IMR-90 (cell line): ENCODE measurements at regions not wholly inside any gene's neighbourhood (a gene's known extent, or its start where the extent isn't known, plus 50 kb on each side); places are given as distances from the start of the nearest gene placed in this dataset.

Source experiments
- ATAC-seq: fragments of 200-7000 bp; cut with Tn5 transposase; 2 replicates; pipeline ENCODE4 v1.9.1; 2020; ENCODE audit warnings: low read depth, mild to moderate bottlenecking, moderate library complexity
- BruUV-seq: library from RNA; stranded (reverse); fragments of 400-500 nt; replicated peaks from 2 replicates; lab custom pipeline; 2021; lab: Mats Ljungman, UMichigan
- CTCF ChIA-PET: fragments of 300-600 bp; formaldehyde crosslinking; extraction: SDS; loops from one replicate; lab custom pipeline; 2021; ENCODE audit warnings: antibody characterized with exemption; lab: Yijun Ruan, JAX
- POLR2A ChIA-PET: fragments of 300-600 bp; sonication (Branson Sonifier 250); formaldehyde crosslinking; loops from one replicate; lab custom pipeline; 2022; ENCODE audit warnings: antibody characterized with exemption; ENCODE audit not compliant: unreplicated experiment; lab: Charles Lee
- DNase-seq: peaks from one replicate; pipeline ENCODE4 v3.0.0; 2013
- H2AFZ ChIP-seq: replicated peaks from 2 replicates; pipeline ENCODE3; 2013; ENCODE audit warnings: low read length, mild to moderate bottlenecking; ENCODE audit not compliant: poor library complexity
- H2AK5ac ChIP-seq: 2 replicates; pipeline ENCODE4 v1.6.1; 2013; ENCODE audit warnings: low read depth, low read length, inconsistent platforms
- H2AK9ac ChIP-seq: replicated peaks from 2 replicates; pipeline ENCODE3; 2013; ENCODE audit warnings: mild to moderate bottlenecking, low read depth, low read length, moderate library complexity; ENCODE audit not compliant: poor library complexity
- H2BK120ac ChIP-seq: 2 replicates; pipeline ENCODE4 v1.6.1; 2013; ENCODE audit warnings: low read depth, low read length, inconsistent platforms
- H2BK15ac ChIP-seq: 3 replicates; pipeline ENCODE4 v1.6.1; 2013; ENCODE audit warnings: low read depth, low read length, inconsistent platforms
- H2BK20ac ChIP-seq: 2 replicates; pipeline ENCODE4 v1.6.1; 2013; ENCODE audit warnings: low read depth, mild to moderate bottlenecking, inconsistent platforms, low read length, moderate library complexity
- H2BK5ac ChIP-seq: 2 replicates; pipeline ENCODE4 v1.6.1; 2013; ENCODE audit warnings: mild to moderate bottlenecking, low read depth, low read length, inconsistent platforms; ENCODE audit not compliant: poor library complexity, severe bottlenecking
- H3K14ac ChIP-seq: replicated peaks from 2 replicates; pipeline ENCODE4 v1.6.1; 2013; ENCODE audit warnings: low read depth, low read length, inconsistent platforms
- H3K18ac ChIP-seq: 2 replicates; pipeline ENCODE4 v1.6.1; 2013; ENCODE audit warnings: low read depth, low read length, control low read depth
- H3K23ac ChIP-seq: 2 replicates; pipeline ENCODE4 v1.6.1; 2013; ENCODE audit warnings: low read depth, low read length, inconsistent platforms
- H3K27ac ChIP-seq: 2 replicates; pipeline ENCODE4 v1.5.1; 2013; ENCODE audit warnings: mild to moderate bottlenecking, control low read depth, low read length; ENCODE audit not compliant: insufficient read depth
- H3K27me3 ChIP-seq: 2 replicates; pipeline ENCODE4 v1.6.1; 2013; ENCODE audit warnings: low read length; ENCODE audit not compliant: control insufficient read depth, insufficient read depth
- H3K36me3 ChIP-seq: 2 replicates; pipeline ENCODE4 v1.6.1; 2013; ENCODE audit warnings: low read length, mixed read lengths; ENCODE audit not compliant: control insufficient read depth, insufficient read depth
- H3K4ac ChIP-seq: 2 replicates; pipeline ENCODE4 v1.6.1; 2013; ENCODE audit warnings: low read depth, low read length, inconsistent platforms
- H3K4me1 ChIP-seq: 2 replicates; pipeline ENCODE4 v1.6.1; 2013; ENCODE audit warnings: low read length, mixed read lengths; ENCODE audit not compliant: control insufficient read depth, insufficient read depth
- H3K4me2 ChIP-seq: 2 replicates; pipeline ENCODE4 v1.6.1; 2013; ENCODE audit warnings: low read depth, mild to moderate bottlenecking, control low read depth, low read length, moderate library complexity
- H3K4me3 ChIP-seq: 2 replicates; pipeline ENCODE4 v1.5.1; 2013; ENCODE audit warnings: low read depth, mild to moderate bottlenecking, control low read depth, low read length, moderate library complexity; ENCODE audit not compliant: insufficient read depth
- H3K56ac ChIP-seq: 2 replicates; pipeline ENCODE4 v1.6.1; 2013; ENCODE audit warnings: low read length, inconsistent platforms; ENCODE audit not compliant: insufficient read depth; ENCODE audit errors: extremely low read depth
- H3K79me1 ChIP-seq, 2 experiments: 2 replicates each; pipeline ENCODE4 v1.6.1; 2013; ENCODE audit warnings: low read length in 2 of 2, inconsistent platforms in 1 of 2, low read depth in 1 of 2
- H3K9ac ChIP-seq: 2 replicates; pipeline ENCODE4 v1.6.1; 2013; ENCODE audit warnings: low read depth, low read length, control low read depth
- H3K9me1 ChIP-seq: 2 replicates; pipeline ENCODE4 v1.6.1; 2013; ENCODE audit warnings: low read length, inconsistent platforms; ENCODE audit not compliant: insufficient read depth
- H3K9me3 ChIP-seq: 2 replicates; pipeline ENCODE4 v1.6.1; 2013; ENCODE audit warnings: low read length; ENCODE audit not compliant: control insufficient read depth, insufficient read depth
- H4K20me1 ChIP-seq: 2 replicates; pipeline ENCODE4 v1.6.1; 2013; ENCODE audit warnings: low read length, inconsistent platforms; ENCODE audit not compliant: insufficient read depth
- H4K5ac ChIP-seq: 2 replicates; pipeline ENCODE4 v1.6.1; 2013; ENCODE audit warnings: mild to moderate bottlenecking, low read depth, low read length, control low read depth
- H4K8ac ChIP-seq, 2 experiments: 2 replicates each; pipeline ENCODE4 v1.6.1; 2013; ENCODE audit warnings: low read depth in 2 of 2, low read length in 2 of 2, control low read depth in 1 of 2, inconsistent platforms in 1 of 2
- H4K91ac ChIP-seq: 2 replicates; pipeline ENCODE4 v1.6.1; 2013; ENCODE audit warnings: low read depth, low read length, inconsistent platforms; ENCODE audit not compliant: insufficient read depth
- BHLHE40 ChIP-seq: fragments of 150-350 bp; IDR thresholded peaks from 2 replicates; pipeline ENCODE4 v1.6.1; 2016; ENCODE audit warnings: mild to moderate bottlenecking, low read depth, low read length
- CHD1 ChIP-seq: IDR thresholded peaks from 2 replicates; pipeline ENCODE4 v1.6.1; 2012; ENCODE audit warnings: low read depth, low read length, improper control_type of control experiment
- ELK1 ChIP-seq: fragments of 150-350 bp; IDR thresholded peaks from 2 replicates; pipeline ENCODE4 v1.6.1; 2016; ENCODE audit warnings: low read depth, mild to moderate bottlenecking, low read length, moderate library complexity, borderline replicate concordance
- FOS ChIP-seq: fragments of 150-350 bp; IDR thresholded peaks from 2 replicates; pipeline ENCODE4 v1.6.1; 2016; ENCODE audit warnings: low read depth, low read length
- MAFK ChIP-seq: IDR thresholded peaks from 2 replicates; pipeline ENCODE4 v1.6.1; 2012; ENCODE audit warnings: low read depth, low read length, improper control_type of control experiment
- MAZ ChIP-seq: IDR thresholded peaks from 2 replicates; pipeline ENCODE4 v1.6.1; 2012; ENCODE audit warnings: low read depth, mild to moderate bottlenecking, low read length, improper control_type of control experiment, moderate library complexity, borderline replicate concordance
- MXI1 ChIP-seq: IDR thresholded peaks from 2 replicates; pipeline ENCODE4 v1.6.1; 2012; ENCODE audit warnings: low read depth, mild to moderate bottlenecking, low read length, moderate library complexity, borderline replicate concordance
- NFE2L2 ChIP-seq: fragments of 150-350 bp; IDR thresholded peaks from 2 replicates; pipeline ENCODE4 v1.6.1; 2016; ENCODE audit warnings: low read depth, mild to moderate bottlenecking, low read length
- RCOR1 ChIP-seq: IDR thresholded peaks from 2 replicates; pipeline ENCODE4 v1.6.1; 2012; ENCODE audit warnings: mild to moderate bottlenecking, low read length, improper control_type of control experiment; ENCODE audit not compliant: insufficient replicate concordance
- RFX5 ChIP-seq: IDR thresholded peaks from 2 replicates; pipeline ENCODE4 v1.8.0; 2012; ENCODE audit warnings: low read depth, mild to moderate bottlenecking, low read length, moderate library complexity
- SMC3 ChIP-seq: fragments of 150-350 bp; IDR thresholded peaks from 2 replicates; pipeline ENCODE4 v1.6.1; 2016; ENCODE audit warnings: low read depth, mild to moderate bottlenecking, antibody characterized with exemption, low read length, moderate library complexity
- USF2 ChIP-seq: fragments of 150-350 bp; IDR thresholded peaks from 2 replicates; pipeline ENCODE4 v1.6.1; 2017; ENCODE audit warnings: mild to moderate bottlenecking, antibody characterized with exemption, low read length, low read depth
- WGBS, 2 experiments: methylation state at CpG; one replicate each; pipeline versions ENCODE4 v1.1.5 to v1.1.7; 2013; ENCODE audit warnings: missing lambda C conversion rate in 2 of 2; ENCODE audit not compliant: insufficient read length in 1 of 2; ENCODE audit errors: extremely low coverage in 2 of 2; 5-methylcytosine and 5-hydroxymethylcytosine counted together
- dilution Hi-C: fragments of 300-500 bp; cut with HindIII; formaldehyde crosslinking; loops from one replicate; pipeline ENCODE4 v1.14.3; 2018; ENCODE audit warnings: low sequenced_read_pairs; ENCODE audit not compliant: unreplicated experiment
- in situ Hi-C: fragments of 300-500 bp; cut with MboI; formaldehyde crosslinking; loops from 3 replicates; pipeline ENCODE4 v1.14.3; 2019; ENCODE audit warnings: low sequenced_read_pairs, inconsistent platforms, mixed read lengths
- intact Hi-C: fragments of 100-400 bp; cut with micrococcal nuclease; formaldehyde crosslinking; loops from 2 replicates; pipeline ENCODE4 v1.10.0; 2022

GRCh38 chr13:78256484-78256883 lies 337.9 kb upstream of the EDNRB start:
- dilution Hi-C loops: no loop called here

More at GRCh38 chr13:78256484-78256883, 337.9 kb upstream of the EDNRB start:
- no peak overlapping the region for H3K4me2 ChIP-seq
- H3K4ac ChIP-seq: no peak overlapping the region
- no peaks in the 10 kb centered on the region for H3K4me1 ChIP-seq
- CTCF ChIA-PET: no interaction called here
- no peak overlapping the region for H2AK9ac ChIP-seq
- no peak overlapping the region for H2BK120ac ChIP-seq
- H3K27me3 ChIP-seq: no peaks in the 10 kb centered on the region
- H2BK5ac ChIP-seq: no peak overlapping the region
- H3K9me3 ChIP-seq: no peaks in the 10 kb centered on the region
- H3K14ac ChIP-seq: no peak overlapping the region
- no peak for TF ChIP-seq NFE2L2
- no peak for TF ChIP-seq USF2
- no peak for TF ChIP-seq CHD1
- TF ChIP-seq BHLHE40: no peak
- no peak for TF ChIP-seq SMC3
- no peak for TF ChIP-seq MAZ
- no peak for TF ChIP-seq RFX5
- no peak for TF ChIP-seq MAFK
- TF ChIP-seq MXI1: no peak
- no peak for TF ChIP-seq RCOR1
- no peak for TF ChIP-seq FOS
- no peak for TF ChIP-seq ELK1
- no peaks in the 10 kb centered on the region for H4K20me1 ChIP-seq
- intact Hi-C loops: no loop called here
- no peak overlapping the region for H2BK15ac ChIP-seq
- POLR2A ChIA-PET: no interaction called here
- no peak overlapping the region for H3K4me3 ChIP-seq
- no peak overlapping the region for H4K91ac ChIP-seq
- H3K36me3 ChIP-seq: no peaks in the 10 kb centered on the region
- no peak overlapping the region for H4K5ac ChIP-seq
- H3K18ac ChIP-seq: no peak overlapping the region
- in situ Hi-C loops: no loop called here
- no peaks in the 10 kb centered on the region for H3K79me1 ChIP-seq
- no peak overlapping the region for H3K9ac ChIP-seq
- H3K56ac ChIP-seq: no peak overlapping the region
- WGBS, 2 experiments: no CpG with 5 or more reads among the region's 1 CpG
- no TSS peak for BruUV-seq
- no peaks in the 10 kb centered on the region for H3K9me1 ChIP-seq
- no peak overlapping the region for H3K27ac ChIP-seq
- H2BK20ac ChIP-seq: no peak overlapping the region
- H3K23ac ChIP-seq: no peak overlapping the region
- no peak overlapping the region for H2AK5ac ChIP-seq
- ATAC-seq: no peak
- H2AFZ ChIP-seq: no peak overlapping the region
- DNase-seq: no peak
- no peak overlapping the region for H4K8ac ChIP-seq
